ENCODE measurements at regions not wholly inside any gene's neighbourhood (a gene's known extent, or its start where the extent isn't known, plus 50 kb on each side); places are given as distances from the start of the nearest gene placed in this dataset.
A peak's percentile ranks its signal among the peaks of the same experiment; 100 is the strongest.

DNA sequence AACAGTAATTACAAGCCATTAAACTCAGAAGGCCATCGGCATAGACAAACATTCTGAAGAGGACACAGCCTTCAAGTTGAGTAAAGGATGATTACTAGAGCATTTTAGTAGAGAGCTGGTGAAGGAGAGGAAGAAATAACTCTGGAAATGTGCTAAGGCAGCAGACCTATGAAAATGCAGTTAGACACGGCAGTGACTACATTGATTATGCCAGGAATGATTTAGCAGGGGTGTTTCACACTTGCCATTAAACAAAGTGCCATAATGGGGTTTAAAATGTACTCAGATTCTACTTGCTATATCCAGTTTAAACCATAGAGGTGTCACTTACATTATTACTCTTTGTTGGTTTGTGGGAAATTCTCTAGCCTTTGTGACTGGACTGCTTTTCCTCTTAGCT lies 372.3 kb downstream of the CPS1 start:
- H2BK120ac ChIP-seq (replicated peaks; ENCODE audit: low read depth, low read length), result no peak overlapping the region
- H3K79me1 ChIP-seq (ENCODE audit: low read depth, low read length), result no peaks in the 10 kb centered on the region
- no peaks in the 10 kb centered on the region for H3K4me1 ChIP-seq (replicated peaks in 1 of 4; ENCODE audit: control insufficient read depth in 3 of 4, insufficient read depth in 4 of 4, low read length in 3 of 4)
- H4K5ac ChIP-seq (ENCODE audit: insufficient read length, low read depth, low read length), result no peak overlapping the region
- H3K36me3 ChIP-seq (ENCODE audit: control insufficient read depth in 2 of 4, insufficient read depth in 4 of 4, low read length in 3 of 4), result no peaks in the 10 kb centered on the region
- no peaks in the 10 kb centered on the region for H3K27me3 ChIP-seq (replicated peaks in 1 of 4; ENCODE audit: control insufficient read depth in 3 of 4, extremely low read depth in 1 of 4, insufficient read depth in 3 of 4, low read length in 3 of 4)
- no peak overlapping the region for H2BK5ac ChIP-seq (ENCODE audit: low read depth, low read length)
- H3K79me2 ChIP-seq (ENCODE audit: control insufficient read depth in 1 of 2, insufficient read depth in 2 of 2, low read length in 2 of 2), result no peaks in the 10 kb centered on the region
- H3K18ac ChIP-seq (ENCODE audit: extremely low read depth, low read length), result no peak overlapping the region
- 75% methylated on average over 2 of the region's 2 CpGs; no CpG with 5 or more reads in 1 of the 2 experiments for WGBS, 2 experiments (ENCODE audit: extremely low coverage in 1 of 2, insufficient coverage in 1 of 2, insufficient read length in 1 of 2, insufficient replicate concordance in 2 of 2, low coverage in 1 of 2, low lambda C conversion rate in 2 of 2, missing lambda C conversion rate in 1 of 2)
- no peaks in the 10 kb centered on the region for H3K9me3 ChIP-seq (ENCODE audit: insufficient read depth in 2 of 2, low read depth in 1 of 2, low read length in 1 of 2)
- H4K20me1 ChIP-seq (replicated peaks in 1 of 2; ENCODE audit: control insufficient read depth in 1 of 2, insufficient read depth in 2 of 2, low read length in 2 of 2), result no peaks in the 10 kb centered on the region
- ChIA-PET CTCF (ENCODE audit: partially characterized antibody) (no interaction called here), POLR2A (ENCODE audit: partially characterized antibody) (no interaction called here)
- no peak overlapping the region for H2BK20ac ChIP-seq (ENCODE audit: low read length)
- no peak overlapping the region for H3K4ac ChIP-seq (replicated peaks; ENCODE audit: insufficient read length, low read depth, low read length)
- H3K14ac ChIP-seq (ENCODE audit: insufficient read length), result no peak overlapping the region
- FAIRE-seq (no peak), DNase-seq (ENCODE audit: low read depth in 1 of 2, low spot score in 2 of 2) (no peak)
- no peak overlapping the region; a peak in 2 of 7 replicates for H3K9ac ChIP-seq (replicated peaks in 1 of 4; ENCODE audit: extremely low read depth in 1 of 4, low read depth in 3 of 4, low read length in 3 of 4)
- H2AFZ ChIP-seq (ENCODE audit: low read length), result peak overlapping the region; percentile 23
- no peak overlapping the region for H3K56ac ChIP-seq (replicated peaks; ENCODE audit: insufficient read length, low read depth, low read length)
- no peak for TF ChIP-seq BRCA1 (IDR thresholded peaks at IDR 0.05; ENCODE audit: low read depth, low read length)
- no peak for TF ChIP-seq GTF2F1 (IDR thresholded peaks at IDR 0.05; ENCODE audit: borderline replicate concordance, low read depth, low read length)
- TF ChIP-seq SP1 (IDR thresholded peaks at IDR 0.05; ENCODE audit: low read depth, low read length), result no peak
- no peak overlapping the region for H2BK12ac ChIP-seq (ENCODE audit: low read depth, low read length)
- H3K23ac ChIP-seq (ENCODE audit: insufficient read length), result no peak overlapping the region
- H3K23me2 ChIP-seq (ENCODE audit: low read depth, low read length), result no peaks in the 10 kb centered on the region
- no peak overlapping the region for H4K91ac ChIP-seq (replicated peaks; ENCODE audit: insufficient read length, low read length)
- no peak overlapping the region for H4K8ac ChIP-seq (ENCODE audit: extremely low read depth, insufficient read depth, low read length)
- H3K27ac ChIP-seq (ENCODE audit: low read depth, low read length), result no peak overlapping the region
- no peak overlapping the region for H2BK15ac ChIP-seq (ENCODE audit: low read length)
- H2AK5ac ChIP-seq (ENCODE audit: low read depth, low read length), result no peak overlapping the region
- no peak overlapping the region for H3K4me3 ChIP-seq (ENCODE audit: extremely low read depth in 1 of 4, insufficient read depth in 2 of 4, low read depth in 3 of 4, low read length in 4 of 4)
- no peak overlapping the region for H3K4me2 ChIP-seq (ENCODE audit: insufficient read depth in 1 of 2, low read depth in 2 of 2, low read length in 2 of 2)
